D721Med (cell line): ENCODE measurements at regions not wholly inside any gene's neighbourhood (a gene's known extent, or its start where the extent isn't known, plus 50 kb on each side); places are given as distances from the start of the nearest gene placed in this dataset.

Experiments
- DNase-seq: peaks from one replicate; pipeline ENCODE4 v3.0.0; 2011; ENCODE audit warnings: low spot score; ENCODE audit not compliant: insufficient read length
- FAIRE-seq: peaks from 2 replicates; lab custom pipeline; 2011; peaks lifted over from hg19 to GRCh38; lab: Jason Lieb, UNC
- TF ChIP-seq, protein P1 (sequence below): IDR thresholded peaks from 2 replicates; pipeline ENCODE4 v1.5.1; 2012; ENCODE audit warnings: mild to moderate bottlenecking, control low read depth; ENCODE audit not compliant: insufficient read depth; ENCODE audit errors: missing control alignments

GRCh38 chr5:56326770-56327169 is 93.6 kb upstream of the ANKRD55 start:
- TF ChIP-seq, protein P1, sequence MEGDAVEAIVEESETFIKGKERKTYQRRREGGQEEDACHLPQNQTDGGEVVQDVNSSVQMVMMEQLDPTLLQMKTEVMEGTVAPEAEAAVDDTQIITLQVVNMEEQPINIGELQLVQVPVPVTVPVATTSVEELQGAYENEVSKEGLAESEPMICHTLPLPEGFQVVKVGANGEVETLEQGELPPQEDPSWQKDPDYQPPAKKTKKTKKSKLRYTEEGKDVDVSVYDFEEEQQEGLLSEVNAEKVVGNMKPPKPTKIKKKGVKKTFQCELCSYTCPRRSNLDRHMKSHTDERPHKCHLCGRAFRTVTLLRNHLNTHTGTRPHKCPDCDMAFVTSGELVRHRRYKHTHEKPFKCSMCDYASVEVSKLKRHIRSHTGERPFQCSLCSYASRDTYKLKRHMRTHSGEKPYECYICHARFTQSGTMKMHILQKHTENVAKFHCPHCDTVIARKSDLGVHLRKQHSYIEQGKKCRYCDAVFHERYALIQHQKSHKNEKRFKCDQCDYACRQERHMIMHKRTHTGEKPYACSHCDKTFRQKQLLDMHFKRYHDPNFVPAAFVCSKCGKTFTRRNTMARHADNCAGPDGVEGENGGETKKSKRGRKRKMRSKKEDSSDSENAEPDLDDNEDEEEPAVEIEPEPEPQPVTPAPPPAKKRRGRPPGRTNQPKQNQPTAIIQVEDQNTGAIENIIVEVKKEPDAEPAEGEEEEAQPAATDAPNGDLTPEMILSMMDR: no peak
- FAIRE-seq (no peak), DNase-seq (no peak)

DNA sequence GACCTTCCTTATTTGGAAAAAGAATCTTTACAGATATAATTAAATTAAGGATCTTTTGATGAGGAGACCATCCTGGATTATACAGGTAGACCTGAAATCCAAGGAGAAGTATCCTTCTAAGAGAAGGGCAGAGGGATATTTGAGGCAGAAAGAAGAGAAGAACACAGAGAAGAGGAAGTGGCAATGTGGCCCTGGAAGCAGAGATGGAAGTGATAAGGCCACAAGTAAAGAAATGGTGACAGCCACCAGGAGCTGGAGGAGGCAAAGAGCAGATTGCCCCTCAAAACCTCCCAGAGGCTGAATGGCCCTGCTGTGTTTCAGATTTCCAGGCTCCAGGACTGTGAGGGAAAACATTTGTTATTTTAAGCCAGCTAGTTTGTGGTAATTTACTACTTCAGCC is 93.0 kb upstream of the ANKRD55 start:
- FAIRE-seq (no peak), DNase-seq (no peak)
- TF ChIP-seq, protein P1: no peak

GRCh38 chr5:56325039-56325438 is 91.9 kb upstream of the ANKRD55 start:
- DNase-seq: no peak
- TF ChIP-seq, protein P1: no peak
- FAIRE-seq: no peak

- TF ChIP-seq, protein P1: no peak
- FAIRE-seq: no peak
- DNase-seq: no peak
These were observed 90.4 kb upstream of the ANKRD55 start for GRCh38 chr5:56323505-56323904.

DNA sequence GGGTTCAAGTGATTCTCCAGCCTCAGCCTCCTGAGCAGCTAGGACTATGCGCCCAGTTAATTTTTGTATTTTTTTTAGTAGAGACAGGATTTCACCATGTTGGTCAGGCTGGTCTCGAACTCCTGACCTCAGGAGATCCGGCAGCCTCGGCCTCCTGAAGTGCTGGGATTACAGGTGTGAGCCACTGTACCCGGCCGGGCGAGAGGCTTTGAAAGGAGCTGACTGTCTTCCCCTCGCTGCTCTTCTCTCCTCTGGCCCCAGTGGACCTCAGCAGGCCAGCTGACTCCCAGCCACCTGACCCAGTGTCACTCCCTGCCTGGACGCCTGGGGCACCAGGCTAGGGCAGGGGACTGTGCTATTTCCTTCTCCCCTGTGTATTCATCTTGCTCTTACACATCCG is 89.5 kb upstream of the ANKRD55 start:
- no peak for FAIRE-seq
- TF ChIP-seq, protein P1: no peak
- no peak for DNase-seq

DNA sequence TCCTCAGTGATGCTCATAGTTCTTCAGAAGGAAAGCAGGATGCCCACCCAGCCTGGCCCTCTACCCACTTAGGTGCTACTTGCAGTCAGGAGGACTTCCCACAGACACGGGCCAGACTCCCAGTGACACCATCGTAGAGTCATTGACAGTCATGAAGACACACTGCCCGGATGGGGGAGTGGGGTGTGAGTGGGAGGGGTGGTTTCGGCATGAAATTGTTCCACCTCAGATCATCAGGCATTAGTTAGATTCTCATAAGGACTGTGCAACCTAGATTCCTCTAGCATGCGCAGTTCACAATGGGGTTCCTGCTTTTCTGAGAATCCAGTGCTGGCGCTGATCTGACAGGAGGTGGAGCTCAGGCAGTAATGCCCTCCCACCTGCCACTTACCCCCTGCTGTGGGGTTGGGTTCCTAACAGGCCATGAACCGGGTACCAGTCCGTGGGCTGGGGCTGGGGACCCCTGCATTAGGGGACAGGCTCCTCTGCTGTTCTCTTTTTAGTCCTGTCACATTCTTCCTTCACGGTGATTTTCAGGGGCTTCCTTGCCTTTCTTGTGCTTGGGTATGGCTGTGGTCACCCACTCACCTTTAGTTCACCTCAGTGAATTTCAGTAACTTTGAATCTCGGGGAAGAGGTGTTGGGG is 88.2 kb upstream of the ANKRD55 start:
- DNase-seq (no peak), FAIRE-seq (no peak)
- TF ChIP-seq, protein P1: no peak

DNA sequence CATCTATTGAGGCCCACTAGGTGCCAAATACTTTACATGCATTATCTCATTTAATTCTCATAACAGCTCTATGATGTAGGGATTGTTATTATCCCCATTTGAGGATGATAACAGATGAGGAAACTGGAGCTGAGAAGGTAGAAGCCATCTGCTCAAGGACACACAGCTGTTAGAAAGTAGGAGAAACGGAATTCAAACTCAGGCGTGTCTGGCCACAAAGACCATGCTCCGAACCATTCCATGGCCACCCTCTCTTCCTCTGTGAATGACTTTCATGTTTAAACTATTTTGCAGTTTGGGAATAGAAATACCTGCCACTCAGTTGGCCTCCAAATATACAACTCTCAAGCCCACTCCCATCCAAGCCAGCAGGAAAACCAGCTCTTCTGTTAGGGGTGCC is 87.6 kb upstream of the ANKRD55 start:
- FAIRE-seq: no peak
- TF ChIP-seq, protein P1: no peak
- DNase-seq: no peak
